ENCODE measurements at regions not wholly inside any gene's neighbourhood (a gene's known extent, or its start where the extent isn't known, plus 50 kb on each side); places are given as distances from the start of the nearest gene placed in this dataset.

DNA sequence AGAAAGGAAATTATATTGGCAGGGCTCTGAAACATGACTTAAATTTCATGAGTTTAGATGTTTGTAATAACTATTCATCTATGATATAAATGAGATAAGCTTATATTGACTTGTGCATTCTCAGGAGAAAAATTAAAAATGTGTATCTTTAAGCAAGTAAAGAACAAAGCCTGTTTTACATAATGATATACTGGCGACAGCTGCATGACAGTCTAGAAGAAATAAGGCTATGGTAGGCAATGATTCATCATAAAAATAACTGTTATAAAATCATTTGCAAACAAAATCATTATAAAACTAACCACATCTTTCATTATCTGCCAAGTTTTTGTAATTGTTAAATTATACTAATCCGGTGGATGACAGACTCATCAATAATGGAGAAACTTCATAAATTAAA lies 188.1 kb downstream of the ADAM29 start (continued):
- TF ChIP-seq FOXK1 (CRISPR knock-in tag; IDR thresholded peaks at IDR 0.05) (no peak), GTF2I (CRISPR knock-in tag; conservative IDR thresholded peaks at IDR 0.05) (no peak), SMAD4 (CRISPR knock-in tag; IDR thresholded peaks at IDR 0.05) (no peak), ZNF219 (CRISPR knock-in tag; IDR thresholded peaks at IDR 0.05; ENCODE audit: borderline replicate concordance) (no peak), ZNF232 (CRISPR knock-in tag; IDR thresholded peaks at IDR 0.05) (no peak), TEAD4 (CRISPR knock-in tag; IDR thresholded peaks at IDR 0.05) (no peak), FOXP1 (CRISPR knock-in tag; IDR thresholded peaks at IDR 0.05; ENCODE audit: borderline replicate concordance) (no peak)

DNA sequence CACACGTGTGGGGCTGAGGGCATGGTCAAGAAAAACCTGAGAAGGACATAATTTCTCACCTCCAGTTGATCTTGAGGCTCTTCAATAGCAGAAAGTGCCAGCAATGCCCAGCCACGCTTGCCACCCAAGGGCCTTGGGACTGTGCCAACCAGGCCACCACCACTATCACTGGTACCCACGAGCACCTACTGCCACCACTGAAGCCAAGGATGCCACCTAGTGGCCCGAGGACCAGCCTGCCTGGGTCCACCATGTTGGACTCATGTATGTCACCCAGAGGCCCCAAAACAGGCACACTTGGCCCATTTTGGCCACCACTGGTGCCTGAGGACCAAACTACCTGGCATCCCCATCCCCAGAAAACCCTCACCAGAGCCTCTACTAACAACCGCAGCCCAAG lies 191.8 kb downstream of the ADAM29 start:
- no peaks in the 10 kb centered on the region for H3K4me1 Mint-ChIP-seq
- H3K36me3 Mint-ChIP-seq = no peaks in the 10 kb centered on the region
- peaks cover 19% of the 10 kb centered on the region for H3K9me3 Mint-ChIP-seq
- TF ChIP-seq MYBL2 (CRISPR knock-in tag; IDR thresholded peaks at IDR 0.05) (no peak), TP53 (CRISPR knock-in tag; IDR thresholded peaks at IDR 0.05) (no peak)
- TF ChIP-seq, protein P1, sequence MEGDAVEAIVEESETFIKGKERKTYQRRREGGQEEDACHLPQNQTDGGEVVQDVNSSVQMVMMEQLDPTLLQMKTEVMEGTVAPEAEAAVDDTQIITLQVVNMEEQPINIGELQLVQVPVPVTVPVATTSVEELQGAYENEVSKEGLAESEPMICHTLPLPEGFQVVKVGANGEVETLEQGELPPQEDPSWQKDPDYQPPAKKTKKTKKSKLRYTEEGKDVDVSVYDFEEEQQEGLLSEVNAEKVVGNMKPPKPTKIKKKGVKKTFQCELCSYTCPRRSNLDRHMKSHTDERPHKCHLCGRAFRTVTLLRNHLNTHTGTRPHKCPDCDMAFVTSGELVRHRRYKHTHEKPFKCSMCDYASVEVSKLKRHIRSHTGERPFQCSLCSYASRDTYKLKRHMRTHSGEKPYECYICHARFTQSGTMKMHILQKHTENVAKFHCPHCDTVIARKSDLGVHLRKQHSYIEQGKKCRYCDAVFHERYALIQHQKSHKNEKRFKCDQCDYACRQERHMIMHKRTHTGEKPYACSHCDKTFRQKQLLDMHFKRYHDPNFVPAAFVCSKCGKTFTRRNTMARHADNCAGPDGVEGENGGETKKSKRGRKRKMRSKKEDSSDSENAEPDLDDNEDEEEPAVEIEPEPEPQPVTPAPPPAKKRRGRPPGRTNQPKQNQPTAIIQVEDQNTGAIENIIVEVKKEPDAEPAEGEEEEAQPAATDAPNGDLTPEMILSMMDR (IDR thresholded peaks at IDR 0.05) = peak; percentile 37; the same call in 1 of the 2 replicates
- DNase-seq (ENCODE audit: low spot score) = peak; percentile 60
- no peak overlapping the region for H3K4me3 Mint-ChIP-seq
- ATAC-seq = peak; percentile 95
- no peak overlapping the region for H3K27ac Mint-ChIP-seq
- H3K27me3 Mint-ChIP-seq (ENCODE audit: low read depth) = no peaks in the 10 kb centered on the region
- ChIA-PET POLR2A (no interaction called here), CTCF (interaction anchor here (0.7 kb wide), 1 partner anchor 346 kb away, joined by 3 read pairs; no protein-coding TSS in a partner anchor)

DNA sequence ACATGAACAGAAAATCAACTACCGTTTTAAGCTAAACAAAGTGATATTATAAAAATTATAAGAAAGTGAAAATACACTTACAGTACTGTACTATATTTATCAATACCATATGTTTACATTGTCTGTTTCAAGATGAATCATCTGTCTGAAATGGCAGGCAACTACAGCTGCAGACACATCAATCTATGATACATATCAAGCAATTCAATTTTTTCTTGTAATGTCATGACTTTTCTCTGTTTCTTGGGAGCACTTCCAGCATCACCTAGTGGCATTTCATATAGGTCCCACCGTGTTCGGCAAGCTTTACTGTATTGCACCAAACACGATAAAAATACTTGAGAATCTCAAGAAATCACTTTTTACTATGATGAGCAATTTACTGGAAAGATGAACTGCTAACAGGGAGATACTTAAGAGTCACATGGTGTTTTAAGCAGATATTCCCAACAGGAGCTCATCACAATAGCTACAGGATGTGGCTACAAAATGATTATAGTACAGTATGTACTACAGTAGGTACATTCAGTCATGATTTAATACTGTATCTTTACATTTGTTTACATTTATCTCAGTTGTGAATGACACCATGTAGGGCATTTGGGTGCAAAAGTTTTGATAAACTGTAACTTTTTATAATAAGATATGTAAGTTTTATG lies 207.4 kb downstream of the ADAM29 start:
- ChIA-PET CTCF (no interaction called here), POLR2A (no interaction called here)
- TF ChIP-seq TP53 (CRISPR knock-in tag; IDR thresholded peaks at IDR 0.05) (no peak), ZNF138 (CRISPR knock-in tag; conservative IDR thresholded peaks at IDR 0.05) (no peak), NR2C2 (CRISPR knock-in tag; IDR thresholded peaks at IDR 0.05) (no peak), ZNF121 (CRISPR knock-in tag; IDR thresholded peaks at IDR 0.05) (no peak)
- TF ChIP-seq, protein P2, sequence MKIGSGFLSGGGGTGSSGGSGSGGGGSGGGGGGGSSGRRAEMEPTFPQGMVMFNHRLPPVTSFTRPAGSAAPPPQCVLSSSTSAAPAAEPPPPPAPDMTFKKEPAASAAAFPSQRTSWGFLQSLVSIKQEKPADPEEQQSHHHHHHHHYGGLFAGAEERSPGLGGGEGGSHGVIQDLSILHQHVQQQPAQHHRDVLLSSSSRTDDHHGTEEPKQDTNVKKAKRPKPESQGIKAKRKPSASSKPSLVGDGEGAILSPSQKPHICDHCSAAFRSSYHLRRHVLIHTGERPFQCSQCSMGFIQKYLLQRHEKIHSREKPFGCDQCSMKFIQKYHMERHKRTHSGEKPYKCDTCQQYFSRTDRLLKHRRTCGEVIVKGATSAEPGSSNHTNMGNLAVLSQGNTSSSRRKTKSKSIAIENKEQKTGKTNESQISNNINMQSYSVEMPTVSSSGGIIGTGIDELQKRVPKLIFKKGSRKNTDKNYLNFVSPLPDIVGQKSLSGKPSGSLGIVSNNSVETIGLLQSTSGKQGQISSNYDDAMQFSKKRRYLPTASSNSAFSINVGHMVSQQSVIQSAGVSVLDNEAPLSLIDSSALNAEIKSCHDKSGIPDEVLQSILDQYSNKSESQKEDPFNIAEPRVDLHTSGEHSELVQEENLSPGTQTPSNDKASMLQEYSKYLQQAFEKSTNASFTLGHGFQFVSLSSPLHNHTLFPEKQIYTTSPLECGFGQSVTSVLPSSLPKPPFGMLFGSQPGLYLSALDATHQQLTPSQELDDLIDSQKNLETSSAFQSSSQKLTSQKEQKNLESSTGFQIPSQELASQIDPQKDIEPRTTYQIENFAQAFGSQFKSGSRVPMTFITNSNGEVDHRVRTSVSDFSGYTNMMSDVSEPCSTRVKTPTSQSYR (CRISPR knock-in tag; IDR thresholded peaks at IDR 0.05) = no peak
- TF ChIP-seq, protein P3, sequence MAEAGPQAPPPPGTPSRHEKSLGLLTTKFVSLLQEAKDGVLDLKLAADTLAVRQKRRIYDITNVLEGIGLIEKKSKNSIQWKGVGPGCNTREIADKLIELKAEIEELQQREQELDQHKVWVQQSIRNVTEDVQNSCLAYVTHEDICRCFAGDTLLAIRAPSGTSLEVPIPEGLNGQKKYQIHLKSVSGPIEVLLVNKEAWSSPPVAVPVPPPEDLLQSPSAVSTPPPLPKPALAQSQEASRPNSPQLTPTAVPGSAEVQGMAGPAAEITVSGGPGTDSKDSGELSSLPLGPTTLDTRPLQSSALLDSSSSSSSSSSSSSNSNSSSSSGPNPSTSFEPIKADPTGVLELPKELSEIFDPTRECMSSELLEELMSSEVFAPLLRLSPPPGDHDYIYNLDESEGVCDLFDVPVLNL (CRISPR knock-in tag; IDR thresholded peaks at IDR 0.05; ENCODE audit: borderline replicate concordance, low read depth) = no peak
- H3K27ac Mint-ChIP-seq = no peak overlapping the region
- peaks cover 29% of the 10 kb centered on the region for H3K36me3 Mint-ChIP-seq
- no peaks in the 10 kb centered on the region; the same call in 1 of the 2 replicates for H3K27me3 Mint-ChIP-seq (ENCODE audit: low read depth)
- DNase-seq (ENCODE audit: low spot score) (no peak), ATAC-seq (no peak)
- H3K4me1 Mint-ChIP-seq = peaks cover 4% of the 10 kb centered on the region
- no peak overlapping the region for H3K4me3 Mint-ChIP-seq
- peaks cover 49% of the 10 kb centered on the region for H3K9me3 Mint-ChIP-seq

DNA sequence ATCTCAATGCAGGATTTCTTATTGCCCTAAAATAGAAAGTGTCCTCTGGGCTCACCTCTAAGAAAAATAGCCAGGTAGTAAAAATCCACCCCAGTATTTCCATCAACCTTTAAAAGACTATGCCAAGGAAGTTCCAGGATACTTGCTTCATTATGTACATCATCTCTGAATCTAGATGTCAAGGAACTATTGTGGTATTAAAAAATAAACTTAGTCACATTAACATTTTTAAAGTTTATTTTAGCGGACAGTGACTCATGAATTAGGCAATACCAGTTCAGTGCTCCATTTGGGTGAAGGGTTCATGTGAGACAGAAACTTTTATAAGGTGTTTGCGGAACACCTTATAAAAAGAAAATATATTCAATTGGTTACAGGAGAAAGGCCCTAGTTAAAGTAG lies 209.2 kb downstream of the ADAM29 start:
- Mint-ChIP-seq H3K36me3 (peaks cover 12% of the 10 kb centered on the region), H3K4me1 (peaks cover 8% of the 10 kb centered on the region), H3K27me3 (ENCODE audit: low read depth) (no peaks in the 10 kb centered on the region; the same call in 1 of the 2 replicates), H3K27ac (no peak overlapping the region), H3K9me3 (peaks cover 32% of the 10 kb centered on the region), H3K4me3 (no peak overlapping the region)
- POLR2A ChIA-PET = no interaction called here
- CTCF ChIA-PET = no interaction called here
- TF ChIP-seq, protein P4, sequence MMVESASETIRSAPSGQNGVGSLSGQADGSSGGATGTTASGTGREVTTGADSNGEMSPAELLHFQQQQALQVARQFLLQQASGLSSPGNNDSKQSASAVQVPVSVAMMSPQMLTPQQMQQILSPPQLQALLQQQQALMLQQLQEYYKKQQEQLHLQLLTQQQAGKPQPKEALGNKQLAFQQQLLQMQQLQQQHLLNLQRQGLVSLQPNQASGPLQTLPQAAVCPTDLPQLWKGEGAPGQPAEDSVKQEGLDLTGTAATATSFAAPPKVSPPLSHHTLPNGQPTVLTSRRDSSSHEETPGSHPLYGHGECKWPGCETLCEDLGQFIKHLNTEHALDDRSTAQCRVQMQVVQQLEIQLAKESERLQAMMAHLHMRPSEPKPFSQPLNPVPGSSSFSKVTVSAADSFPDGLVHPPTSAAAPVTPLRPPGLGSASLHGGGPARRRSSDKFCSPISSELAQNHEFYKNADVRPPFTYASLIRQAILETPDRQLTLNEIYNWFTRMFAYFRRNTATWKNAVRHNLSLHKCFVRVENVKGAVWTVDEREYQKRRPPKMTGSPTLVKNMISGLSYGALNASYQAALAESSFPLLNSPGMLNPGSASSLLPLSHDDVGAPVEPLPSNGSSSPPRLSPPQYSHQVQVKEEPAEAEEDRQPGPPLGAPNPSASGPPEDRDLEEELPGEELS (CRISPR knock-in tag; IDR thresholded peaks at IDR 0.05) = no peak
- TF ChIP-seq TP53 (CRISPR knock-in tag; IDR thresholded peaks at IDR 0.05) (no peak), CREB1 (CRISPR knock-in tag; IDR thresholded peaks at IDR 0.05) (no peak), SMAD3 (CRISPR knock-in tag; IDR thresholded peaks at IDR 0.05; ENCODE audit: borderline replicate concordance) (no peak)
- no peak for DNase-seq (ENCODE audit: low spot score)
- no peak for ATAC-seq

All from WTC11 (cell line).